Fibroblast of mammary gland (primary cell): ENCODE measurements at regions not wholly inside any gene's neighbourhood (a gene's known extent, or its start where the extent isn't known, plus 50 kb on each side); places are given as distances from the start of the nearest gene placed in this dataset.

Experiments
- DNase-seq: peaks from one replicate; pipeline ENCODE4 v3.0.0-alpha.2; 2010; ENCODE audit warnings: low read depth
- H3K4me3 ChIP-seq: 2 replicates; pipeline ENCODE4 v1.5.1; 2011; ENCODE audit warnings: low read depth, mild to moderate bottlenecking, low read length, moderate library complexity; ENCODE audit not compliant: control insufficient read depth
- CTCF ChIP-seq: conservative IDR thresholded peaks from 2 replicates; pipeline ENCODE4 v1.5.1; 2011; ENCODE audit warnings: low read depth, low read length, inconsistent platforms; ENCODE audit not compliant: control insufficient read depth, insufficient read depth

- TF ChIP-seq CTCF: no peak
- DNase-seq: no peak
- H3K4me3 ChIP-seq: no peak overlapping the region
These were observed 168.1 kb downstream of the ADAMTS15 start for GRCh38 chr11:130616573-130616972.

GRCh38 chr11:130617001-130617400 is 168.6 kb downstream of the ADAMTS15 start:
- DNase-seq: no peak
- no peak for TF ChIP-seq CTCF
- no peak overlapping the region for H3K4me3 ChIP-seq

- TF ChIP-seq CTCF: no peak
These were observed 172.1 kb downstream of the ADAMTS15 start for GRCh38 chr11:130620548-130620947.

GRCh38 chr11:130622141-130622542 is 173.7 kb downstream of the ADAMTS15 start:
- H3K4me3 ChIP-seq: no peak overlapping the region
- TF ChIP-seq CTCF: no peak
- DNase-seq: peak; percentile 35

More at GRCh38 chr11:130620548-130620947, 172.1 kb downstream of the ADAMTS15 start:
- H3K4me3 ChIP-seq: no peak overlapping the region
- no peak for DNase-seq

- DNase-seq: no peak
- no peak for TF ChIP-seq CTCF
These were observed 175.5 kb downstream of the ADAMTS15 start for GRCh38 chr11:130623670-130624668.

GRCh38 chr11:130624971-130625544 is 176.6 kb downstream of the ADAMTS15 start:
- TF ChIP-seq CTCF: no peak

More at GRCh38 chr11:130623670-130624668, 175.5 kb downstream of the ADAMTS15 start:
- H3K4me3 ChIP-seq: no peak overlapping the region

More at GRCh38 chr11:130624971-130625544, 176.6 kb downstream of the ADAMTS15 start:
- no peak overlapping the region for H3K4me3 ChIP-seq
- DNase-seq: no peak
